IMR-90 (cell line): ENCODE measurements at regions not wholly inside any gene's neighbourhood (a gene's known extent, or its start where the extent isn't known, plus 50 kb on each side); places are given as distances from the start of the nearest gene placed in this dataset.

ENCODE experiments used
- CEBPB ChIP-seq: IDR thresholded peaks from 2 replicates; pipeline ENCODE4 v1.6.1; 2012; ENCODE audit warnings: low read depth, low read length, improper control_type of control experiment
- FOS ChIP-seq: fragments of 150-350 bp; IDR thresholded peaks from 2 replicates; pipeline ENCODE4 v1.6.1; 2016; ENCODE audit warnings: low read depth, low read length
- MAZ ChIP-seq: IDR thresholded peaks from 2 replicates; pipeline ENCODE4 v1.6.1; 2012; ENCODE audit warnings: low read depth, mild to moderate bottlenecking, low read length, improper control_type of control experiment, moderate library complexity, borderline replicate concordance
- NFE2L2 ChIP-seq: fragments of 150-350 bp; IDR thresholded peaks from 2 replicates; pipeline ENCODE4 v1.6.1; 2016; ENCODE audit warnings: low read depth, mild to moderate bottlenecking, low read length
- POLR2A ChIP-seq: IDR thresholded peaks from 2 replicates; pipeline ENCODE4 v1.6.1; 2012; ENCODE audit warnings: mild to moderate bottlenecking, low read depth, low read length
- RAD21 ChIP-seq: IDR thresholded peaks from 2 replicates; pipeline ENCODE4 v1.6.1; 2012; ENCODE audit warnings: low read length, improper control_type of control experiment
- TF ChIP-seq, protein P1 (sequence below): conservative IDR thresholded peaks from 2 replicates; pipeline ENCODE4 v1.5.1; 2012; ENCODE audit warnings: mild to moderate bottlenecking, low read depth, low read length, improper control_type of control experiment
- TF ChIP-seq, protein P2 (sequence below): fragments of 150-350 bp; IDR thresholded peaks from 2 replicates; pipeline ENCODE4 v1.6.1; 2017; ENCODE audit warnings: mild to moderate bottlenecking, antibody characterized with exemption, low read length, low read depth
- TF ChIP-seq, protein P3 (sequence below): fragments of 150-350 bp; IDR thresholded peaks from 2 replicates; pipeline ENCODE4 v1.6.1; 2016; ENCODE audit warnings: low read depth, mild to moderate bottlenecking, low read length, moderate library complexity, borderline replicate concordance

DNA sequence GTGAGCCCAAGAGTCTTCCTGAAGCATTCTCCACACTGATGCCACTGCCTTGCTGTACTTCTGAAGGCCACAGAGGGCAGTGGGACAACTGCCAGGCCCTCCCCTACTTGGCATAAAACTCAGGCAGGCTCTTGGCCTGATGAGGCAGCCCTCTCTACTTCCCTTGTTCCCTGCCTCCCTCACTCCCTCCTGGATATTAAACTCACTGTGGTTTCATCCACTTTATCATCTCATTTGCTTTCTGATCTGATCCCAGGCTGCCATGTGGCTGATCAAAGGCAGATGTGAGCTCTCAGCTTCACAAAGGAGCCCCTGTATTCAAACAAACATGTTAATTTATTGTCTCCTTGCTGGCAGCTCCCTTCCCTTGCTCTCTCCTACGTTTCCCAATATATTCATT lies 533.5 kb downstream of the IGSF11 start:
- TF ChIP-seq, protein P1, sequence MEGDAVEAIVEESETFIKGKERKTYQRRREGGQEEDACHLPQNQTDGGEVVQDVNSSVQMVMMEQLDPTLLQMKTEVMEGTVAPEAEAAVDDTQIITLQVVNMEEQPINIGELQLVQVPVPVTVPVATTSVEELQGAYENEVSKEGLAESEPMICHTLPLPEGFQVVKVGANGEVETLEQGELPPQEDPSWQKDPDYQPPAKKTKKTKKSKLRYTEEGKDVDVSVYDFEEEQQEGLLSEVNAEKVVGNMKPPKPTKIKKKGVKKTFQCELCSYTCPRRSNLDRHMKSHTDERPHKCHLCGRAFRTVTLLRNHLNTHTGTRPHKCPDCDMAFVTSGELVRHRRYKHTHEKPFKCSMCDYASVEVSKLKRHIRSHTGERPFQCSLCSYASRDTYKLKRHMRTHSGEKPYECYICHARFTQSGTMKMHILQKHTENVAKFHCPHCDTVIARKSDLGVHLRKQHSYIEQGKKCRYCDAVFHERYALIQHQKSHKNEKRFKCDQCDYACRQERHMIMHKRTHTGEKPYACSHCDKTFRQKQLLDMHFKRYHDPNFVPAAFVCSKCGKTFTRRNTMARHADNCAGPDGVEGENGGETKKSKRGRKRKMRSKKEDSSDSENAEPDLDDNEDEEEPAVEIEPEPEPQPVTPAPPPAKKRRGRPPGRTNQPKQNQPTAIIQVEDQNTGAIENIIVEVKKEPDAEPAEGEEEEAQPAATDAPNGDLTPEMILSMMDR, result no peak
- no peak for TF ChIP-seq RAD21
- no peak for TF ChIP-seq POLR2A
- TF ChIP-seq, protein P2, sequence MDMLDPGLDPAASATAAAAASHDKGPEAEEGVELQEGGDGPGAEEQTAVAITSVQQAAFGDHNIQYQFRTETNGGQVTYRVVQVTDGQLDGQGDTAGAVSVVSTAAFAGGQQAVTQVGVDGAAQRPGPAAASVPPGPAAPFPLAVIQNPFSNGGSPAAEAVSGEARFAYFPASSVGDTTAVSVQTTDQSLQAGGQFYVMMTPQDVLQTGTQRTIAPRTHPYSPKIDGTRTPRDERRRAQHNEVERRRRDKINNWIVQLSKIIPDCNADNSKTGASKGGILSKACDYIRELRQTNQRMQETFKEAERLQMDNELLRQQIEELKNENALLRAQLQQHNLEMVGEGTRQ, result no peak
- TF ChIP-seq, protein P3, sequence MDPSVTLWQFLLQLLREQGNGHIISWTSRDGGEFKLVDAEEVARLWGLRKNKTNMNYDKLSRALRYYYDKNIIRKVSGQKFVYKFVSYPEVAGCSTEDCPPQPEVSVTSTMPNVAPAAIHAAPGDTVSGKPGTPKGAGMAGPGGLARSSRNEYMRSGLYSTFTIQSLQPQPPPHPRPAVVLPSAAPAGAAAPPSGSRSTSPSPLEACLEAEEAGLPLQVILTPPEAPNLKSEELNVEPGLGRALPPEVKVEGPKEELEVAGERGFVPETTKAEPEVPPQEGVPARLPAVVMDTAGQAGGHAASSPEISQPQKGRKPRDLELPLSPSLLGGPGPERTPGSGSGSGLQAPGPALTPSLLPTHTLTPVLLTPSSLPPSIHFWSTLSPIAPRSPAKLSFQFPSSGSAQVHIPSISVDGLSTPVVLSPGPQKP, result no peak
- no peak for TF ChIP-seq NFE2L2
- no peak for TF ChIP-seq FOS
- TF ChIP-seq CEBPB, result no peak
- no peak for TF ChIP-seq MAZ
